ENCODE measurements at regions not wholly inside any gene's neighbourhood (a gene's known extent, or its start where the extent isn't known, plus 50 kb on each side); places are given as distances from the start of the nearest gene placed in this dataset.
A peak's percentile ranks its signal among the peaks of the same experiment; 100 is the strongest.

- TF ChIP-seq POLR2AphosphoS5 (IDR thresholded peaks at IDR 0.05; ENCODE audit: low read depth, low read length) (no peak), FOXP2 (optimal IDR thresholded peaks at IDR 0.05; ENCODE audit: borderline replicate concordance, extremely low read depth, extremely low read length, insufficient read depth) (peak; percentile 98)
Measured at GRCh38 chr13:84865783-84866221, 933.4 kb downstream of the SLITRK6 start.

GRCh38 chr13:84864341-84864740, 934.9 kb downstream of the SLITRK6 start:
- TF ChIP-seq REST (IDR thresholded peaks at IDR 0.05; ENCODE audit: insufficient read depth in 1 of 2, low read depth in 2 of 2, low read length in 2 of 2) (no peak), TAF1 (IDR thresholded peaks at IDR 0.05; ENCODE audit: borderline replicate concordance, insufficient read depth, low read length) (no peak), POLR2AphosphoS5 (IDR thresholded peaks at IDR 0.05; ENCODE audit: low read depth, low read length) (no peak), FOXP2 (optimal IDR thresholded peaks at IDR 0.05; ENCODE audit: borderline replicate concordance, extremely low read depth, extremely low read length, insufficient read depth) (no peak), SIN3A (IDR thresholded peaks at IDR 0.05; ENCODE audit: borderline replicate concordance, insufficient read depth, low read length) (no peak)

GRCh38 chr13:84847107-84847506, 952.1 kb downstream of the SLITRK6 start:
- TF ChIP-seq SIN3A (IDR thresholded peaks at IDR 0.05; ENCODE audit: borderline replicate concordance, insufficient read depth, low read length) (no peak), TAF1 (IDR thresholded peaks at IDR 0.05; ENCODE audit: borderline replicate concordance, insufficient read depth, low read length) (no peak), POLR2AphosphoS5 (IDR thresholded peaks at IDR 0.05; ENCODE audit: low read depth, low read length) (no peak), REST (IDR thresholded peaks at IDR 0.05; ENCODE audit: insufficient read depth in 1 of 2, low read depth in 2 of 2, low read length in 2 of 2) (no peak), FOXP2 (optimal IDR thresholded peaks at IDR 0.05; ENCODE audit: borderline replicate concordance, extremely low read depth, extremely low read length, insufficient read depth) (no peak)

- TF ChIP-seq SIN3A (IDR thresholded peaks at IDR 0.05; ENCODE audit: borderline replicate concordance, insufficient read depth, low read length): no peak
- no peak for TF ChIP-seq REST (IDR thresholded peaks at IDR 0.05; ENCODE audit: insufficient read depth in 1 of 2, low read depth in 2 of 2, low read length in 2 of 2)
- TF ChIP-seq FOXP2 (optimal IDR thresholded peaks at IDR 0.05; ENCODE audit: borderline replicate concordance, extremely low read depth, extremely low read length, insufficient read depth): no peak
- no peak for TF ChIP-seq TAF1 (IDR thresholded peaks at IDR 0.05; ENCODE audit: borderline replicate concordance, insufficient read depth, low read length)
- TF ChIP-seq POLR2AphosphoS5 (IDR thresholded peaks at IDR 0.05; ENCODE audit: low read depth, low read length): no peak
Measured at GRCh38 chr13:84845907-84846619, 953.2 kb downstream of the SLITRK6 start.

GRCh38 chr13:84844473-84844872, 954.7 kb downstream of the SLITRK6 start:
- TF ChIP-seq FOXP2 (optimal IDR thresholded peaks at IDR 0.05; ENCODE audit: borderline replicate concordance, extremely low read depth, extremely low read length, insufficient read depth): no peak
- no peak for TF ChIP-seq POLR2AphosphoS5 (IDR thresholded peaks at IDR 0.05; ENCODE audit: low read depth, low read length)
- TF ChIP-seq TAF1 (IDR thresholded peaks at IDR 0.05; ENCODE audit: borderline replicate concordance, insufficient read depth, low read length): no peak
- no peak for TF ChIP-seq REST (IDR thresholded peaks at IDR 0.05; ENCODE audit: insufficient read depth in 1 of 2, low read depth in 2 of 2, low read length in 2 of 2)
- TF ChIP-seq SIN3A (IDR thresholded peaks at IDR 0.05; ENCODE audit: borderline replicate concordance, insufficient read depth, low read length): no peak
